ENCODE measurements at regions not wholly inside any gene's neighbourhood (a gene's known extent, or its start where the extent isn't known, plus 50 kb on each side); places are given as distances from the start of the nearest gene placed in this dataset.
A peak's percentile ranks its signal among the peaks of the same experiment; 100 is the strongest.

DNA sequence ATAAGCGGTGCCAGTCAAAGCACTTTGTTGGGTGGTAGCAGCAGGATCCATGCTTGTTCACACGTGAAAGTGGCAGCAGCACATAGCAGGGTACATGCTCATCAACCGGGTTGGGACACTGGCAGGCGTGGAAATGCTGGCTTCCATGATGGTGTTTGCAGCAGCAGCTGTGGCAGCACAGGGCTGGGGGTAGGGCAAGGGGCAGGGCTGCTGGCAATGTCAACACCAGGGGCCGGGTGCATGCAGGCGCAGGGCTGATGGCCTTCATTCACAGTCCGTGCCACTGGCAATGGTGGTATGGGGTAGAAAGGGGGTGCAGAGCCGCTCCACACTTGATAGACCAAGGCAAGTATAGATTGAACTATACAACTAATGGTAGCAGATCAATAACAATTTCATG is 374.7 kb upstream of the FAM241A start:
- Mint-ChIP-seq H3K36me3 (ENCODE audit: low read depth) (no peaks in the 10 kb centered on the region), H3K27me3 (ENCODE audit: low read depth) (peaks cover 4% of the 10 kb centered on the region), H3K4me1 (ENCODE audit: low read depth) (no peaks in the 10 kb centered on the region), H3K27ac (ENCODE audit: unreplicated experiment) (no peak overlapping the region), H3K4me3 (ENCODE audit: unreplicated experiment) (no peak overlapping the region), H3K9me3 (ENCODE audit: low read depth) (peaks cover 7% of the 10 kb centered on the region)
- DNase-seq (ENCODE audit: low spot score): peak; percentile 80
- TF ChIP-seq, protein P1, sequence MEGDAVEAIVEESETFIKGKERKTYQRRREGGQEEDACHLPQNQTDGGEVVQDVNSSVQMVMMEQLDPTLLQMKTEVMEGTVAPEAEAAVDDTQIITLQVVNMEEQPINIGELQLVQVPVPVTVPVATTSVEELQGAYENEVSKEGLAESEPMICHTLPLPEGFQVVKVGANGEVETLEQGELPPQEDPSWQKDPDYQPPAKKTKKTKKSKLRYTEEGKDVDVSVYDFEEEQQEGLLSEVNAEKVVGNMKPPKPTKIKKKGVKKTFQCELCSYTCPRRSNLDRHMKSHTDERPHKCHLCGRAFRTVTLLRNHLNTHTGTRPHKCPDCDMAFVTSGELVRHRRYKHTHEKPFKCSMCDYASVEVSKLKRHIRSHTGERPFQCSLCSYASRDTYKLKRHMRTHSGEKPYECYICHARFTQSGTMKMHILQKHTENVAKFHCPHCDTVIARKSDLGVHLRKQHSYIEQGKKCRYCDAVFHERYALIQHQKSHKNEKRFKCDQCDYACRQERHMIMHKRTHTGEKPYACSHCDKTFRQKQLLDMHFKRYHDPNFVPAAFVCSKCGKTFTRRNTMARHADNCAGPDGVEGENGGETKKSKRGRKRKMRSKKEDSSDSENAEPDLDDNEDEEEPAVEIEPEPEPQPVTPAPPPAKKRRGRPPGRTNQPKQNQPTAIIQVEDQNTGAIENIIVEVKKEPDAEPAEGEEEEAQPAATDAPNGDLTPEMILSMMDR (IDR thresholded peaks at IDR 0.05): no peak

DNA sequence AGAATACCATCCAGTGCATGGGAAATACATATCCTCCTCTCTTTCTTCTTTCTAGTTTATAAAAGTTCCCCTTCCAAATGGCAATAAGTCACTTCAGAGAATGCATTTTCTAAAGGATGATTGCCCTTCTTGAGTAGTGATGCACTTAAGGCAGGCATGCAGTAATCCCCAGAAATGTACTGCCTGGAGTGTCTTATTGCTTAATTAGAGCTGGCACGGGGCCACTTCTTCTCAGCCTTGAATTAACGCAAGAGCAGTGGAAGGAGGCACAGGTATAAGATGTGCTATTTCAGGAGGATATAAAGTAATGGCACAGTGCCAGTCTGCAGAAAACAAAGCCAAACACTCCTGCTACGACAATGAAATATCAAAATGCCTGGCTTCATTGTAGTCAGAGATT is 371.4 kb upstream of the FAM241A start:
- H3K27me3 Mint-ChIP-seq (ENCODE audit: low read depth): peaks cover 11% of the 10 kb centered on the region
- no peaks in the 10 kb centered on the region for H3K36me3 Mint-ChIP-seq (ENCODE audit: low read depth)
- H3K9me3 Mint-ChIP-seq (ENCODE audit: low read depth): no peaks in the 10 kb centered on the region
- TF ChIP-seq, protein P1 (IDR thresholded peaks at IDR 0.05): no peak
- DNase-seq (ENCODE audit: low spot score): no peak
- H3K27ac Mint-ChIP-seq (ENCODE audit: unreplicated experiment): no peak overlapping the region
- H3K4me1 Mint-ChIP-seq (ENCODE audit: low read depth): no peaks in the 10 kb centered on the region
- H3K4me3 Mint-ChIP-seq (ENCODE audit: unreplicated experiment): no peak overlapping the region

DNA sequence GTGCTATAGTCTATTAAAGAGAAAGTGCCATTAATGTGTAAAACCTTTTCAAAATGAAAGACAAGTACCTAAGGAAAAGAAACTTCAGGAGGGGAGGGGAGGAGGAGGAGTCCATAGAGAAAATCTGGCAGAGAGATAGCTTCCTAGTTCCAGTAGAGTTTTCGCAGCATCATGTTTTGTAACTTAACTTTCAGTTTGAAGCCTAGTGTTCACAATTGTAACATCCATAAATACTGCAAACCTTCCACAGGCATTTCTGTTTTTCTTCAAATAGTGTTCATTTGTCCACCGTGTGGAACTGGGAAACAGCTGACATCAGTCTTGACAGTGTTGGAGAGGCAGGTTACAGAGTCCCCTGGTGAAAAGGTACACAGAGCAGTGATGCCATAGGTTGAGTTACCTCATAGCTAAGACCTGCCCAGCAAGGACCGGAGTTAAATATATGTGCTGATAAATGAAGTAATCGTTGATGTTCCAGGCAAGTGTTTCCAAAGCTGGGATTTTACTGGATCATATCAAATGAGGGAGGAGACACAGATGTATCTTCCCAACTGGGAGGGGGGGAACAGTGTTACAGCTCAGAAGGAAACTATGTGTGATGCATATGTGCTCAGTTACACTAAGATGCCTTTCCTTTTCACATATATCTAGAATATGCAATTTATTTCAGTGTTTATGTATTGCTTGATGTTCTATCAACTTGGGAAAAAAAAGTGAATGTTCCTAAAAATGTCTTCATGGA is 369.5 kb upstream of the FAM241A start:
- H3K4me3 Mint-ChIP-seq (ENCODE audit: unreplicated experiment): no peak overlapping the region
- no peak overlapping the region for H3K27ac Mint-ChIP-seq (ENCODE audit: unreplicated experiment)
- H3K4me1 Mint-ChIP-seq (ENCODE audit: low read depth): no peaks in the 10 kb centered on the region
- DNase-seq (ENCODE audit: low spot score): no peak
- no peaks in the 10 kb centered on the region for H3K9me3 Mint-ChIP-seq (ENCODE audit: low read depth)
- TF ChIP-seq, protein P1 (IDR thresholded peaks at IDR 0.05): no peak
- H3K27me3 Mint-ChIP-seq (ENCODE audit: low read depth): peaks cover 7% of the 10 kb centered on the region
- H3K36me3 Mint-ChIP-seq (ENCODE audit: low read depth): no peaks in the 10 kb centered on the region

DNA sequence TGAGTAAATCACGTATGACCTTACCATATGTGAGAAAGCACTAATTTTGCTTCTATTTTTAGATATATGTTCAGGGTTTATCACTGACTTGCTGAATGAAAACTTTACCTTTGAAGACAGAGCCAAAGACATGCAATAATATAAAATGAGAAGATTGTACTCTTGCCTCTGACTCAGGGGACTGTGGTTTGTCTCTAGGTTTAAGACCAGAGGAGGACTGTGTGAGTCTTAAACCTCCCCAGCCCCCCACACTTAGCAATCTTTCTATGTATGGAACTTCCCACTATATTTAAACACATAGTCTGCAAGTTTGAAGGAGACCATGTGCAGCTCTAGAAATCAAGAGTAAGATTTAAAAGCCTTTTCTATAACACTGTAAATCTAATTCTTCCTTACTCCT is 368.7 kb upstream of the FAM241A start:
- TF ChIP-seq, protein P1 (IDR thresholded peaks at IDR 0.05): no peak
- no peak for DNase-seq (ENCODE audit: low spot score)
- H3K27me3 Mint-ChIP-seq (ENCODE audit: low read depth): peaks cover 7% of the 10 kb centered on the region
- no peaks in the 10 kb centered on the region for H3K4me1 Mint-ChIP-seq (ENCODE audit: low read depth)
- H3K4me3 Mint-ChIP-seq (ENCODE audit: unreplicated experiment): no peak overlapping the region
- no peaks in the 10 kb centered on the region for H3K9me3 Mint-ChIP-seq (ENCODE audit: low read depth)
- no peak overlapping the region for H3K27ac Mint-ChIP-seq (ENCODE audit: unreplicated experiment)
- H3K36me3 Mint-ChIP-seq (ENCODE audit: low read depth): no peaks in the 10 kb centered on the region

DNA sequence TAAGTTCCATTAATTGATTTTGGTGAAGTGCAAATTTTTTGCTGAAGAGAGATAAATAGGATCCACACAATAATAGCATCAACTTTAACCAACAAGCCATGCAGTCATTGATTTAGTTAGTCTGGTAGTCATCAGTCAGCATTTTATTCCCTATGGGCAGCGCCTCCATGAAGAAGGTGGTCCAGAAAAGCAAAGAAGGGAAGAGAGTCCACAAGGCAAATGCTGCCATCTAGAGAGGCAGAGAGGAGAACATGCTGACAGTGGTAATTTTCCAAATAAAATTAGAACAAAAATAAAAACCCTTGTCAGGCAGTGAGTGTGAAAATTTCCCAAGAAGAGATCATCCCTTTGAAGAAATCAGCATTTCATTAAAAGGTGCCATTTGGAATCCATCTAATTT is 366.7 kb upstream of the FAM241A start:
- Mint-ChIP-seq H3K36me3 (ENCODE audit: low read depth) (no peaks in the 10 kb centered on the region), H3K27me3 (ENCODE audit: low read depth) (peaks cover 7% of the 10 kb centered on the region), H3K4me3 (ENCODE audit: unreplicated experiment) (no peak overlapping the region), H3K9me3 (ENCODE audit: low read depth) (no peaks in the 10 kb centered on the region), H3K27ac (ENCODE audit: unreplicated experiment) (no peak overlapping the region), H3K4me1 (ENCODE audit: low read depth) (no peaks in the 10 kb centered on the region)
- TF ChIP-seq, protein P1 (IDR thresholded peaks at IDR 0.05): peak; percentile 61
- DNase-seq (ENCODE audit: low spot score): no peak
